ENCODE measurements at regions not wholly inside any gene's neighbourhood (a gene's known extent, or its start where the extent isn't known, plus 50 kb on each side); places are given as distances from the start of the nearest gene placed in this dataset.
A peak's percentile ranks its signal among the peaks of the same experiment; 100 is the strongest.

GRCh38 chr18:77650799-77651385 lies 401.2 kb downstream of the GALR1 start:
- TF ChIP-seq CTCF (IDR thresholded peaks at IDR 0.05; ENCODE audit: low read depth, low read length) (peak; percentile 97), EZH2phosphoT487 (IDR thresholded peaks at IDR 0.05; ENCODE audit: low read depth) (no peak)
